Dermis microvascular lymphatic vessel endothelial cell (primary cell): ENCODE measurements at regions not wholly inside any gene's neighbourhood (a gene's known extent, or its start where the extent isn't known, plus 50 kb on each side); places are given as distances from the start of the nearest gene placed in this dataset.

Experiments used
- DNase-seq, 2 donors: peaks; one replicate each; pipeline versions ENCODE4 v3.0.0 to v3.0.0-alpha.2; 2010; ENCODE audit warnings: low read depth in 2 of 2

GRCh38 chr16:17658881-17659280 lies 188.1 kb upstream of the XYLT1 start:
- no peak for DNase-seq

- DNase-seq: no peak
These were observed 186.3 kb upstream of the XYLT1 start for GRCh38 chr16:17657045-17657444.

GRCh38 chr16:17654571-17654970 lies 183.8 kb upstream of the XYLT1 start:
- no peak for DNase-seq

GRCh38 chr16:17654142-17654541 lies 183.4 kb upstream of the XYLT1 start:
- no peak for DNase-seq

GRCh38 chr16:17647879-17648872 lies 177.4 kb upstream of the XYLT1 start:
- no peak for DNase-seq

GRCh38 chr16:17643935-17644334 lies 173.2 kb upstream of the XYLT1 start:
- no peak for DNase-seq

- DNase-seq: no peak
These were observed 171.2 kb upstream of the XYLT1 start for GRCh38 chr16:17641990-17642389.

- DNase-seq: no peak
These were observed 167.4 kb upstream of the XYLT1 start for GRCh38 chr16:17638134-17638533.

GRCh38 chr16:17635183-17635582 lies 164.4 kb upstream of the XYLT1 start:
- no peak for DNase-seq

GRCh38 chr16:17633181-17633951 lies 162.6 kb upstream of the XYLT1 start:
- no peak for DNase-seq

GRCh38 chr16:17632667-17633066 lies 161.9 kb upstream of the XYLT1 start:
- no peak for DNase-seq

- no peak for DNase-seq
These were observed 159.2 kb upstream of the XYLT1 start for GRCh38 chr16:17629936-17630335.

GRCh38 chr16:17628983-17629382 lies 158.2 kb upstream of the XYLT1 start:
- no peak for DNase-seq

- no peak for DNase-seq
These were observed 151.6 kb upstream of the XYLT1 start for GRCh38 chr16:17622366-17622765.

- DNase-seq: no peak
These were observed 148.5 kb upstream of the XYLT1 start for GRCh38 chr16:17619261-17619660.

- DNase-seq: no peak
These were observed 146.3 kb upstream of the XYLT1 start for GRCh38 chr16:17617021-17617552.

GRCh38 chr16:17612336-17612735 lies 141.6 kb upstream of the XYLT1 start:
- DNase-seq: no peak

- no peak for DNase-seq
These were observed 136.8 kb upstream of the XYLT1 start for GRCh38 chr16:17607609-17608008.

- DNase-seq: no peak
These were observed 136.3 kb upstream of the XYLT1 start for GRCh38 chr16:17607075-17607509.

GRCh38 chr16:17606460-17606859 lies 135.7 kb upstream of the XYLT1 start:
- DNase-seq: no peak

- DNase-seq: no peak
These were observed 135.0 kb upstream of the XYLT1 start for GRCh38 chr16:17605784-17606183.

GRCh38 chr16:17603626-17604025 lies 132.9 kb upstream of the XYLT1 start:
- DNase-seq: no peak
